Activated CD8-positive, alpha-beta memory T cell treated with anti-CD3 and anti-CD28 coated beads, Interleukin-2, amount 10 ng/mL, durations not matched to agents 7 days and 5 days (primary cell): ENCODE measurements at regions not wholly inside any gene's neighbourhood (a gene's known extent, or its start where the extent isn't known, plus 50 kb on each side); places are given as distances from the start of the nearest gene placed in this dataset.
A peak's percentile ranks its signal among the peaks of the same experiment; 100 is the strongest.

Experiments
- ATAC-seq: fragments of 150-1000 bp; cut with Tn5 transposase; one replicate; pipeline ENCODE4 v1.10.0; 2021; ENCODE audit warnings: moderate library complexity
- CTCF ChIA-PET: fragments of 350-600 bp; sonication (Branson Sonifier 250); formaldehyde crosslinking; loops from one replicate; lab custom pipeline; 2021; ENCODE audit warnings: antibody characterized with exemption; lab: Charles Lee
- DNase-seq: peaks from one replicate; pipeline ENCODE4 v3.0.0-alpha.2; 2020
- H3K27ac Mint-ChIP-seq: one replicate; pipeline ENCODE4 v1.8.0; 2021; ENCODE audit warnings: mild to moderate bottlenecking, mixed read lengths
- H3K27me3 Mint-ChIP-seq: one replicate; pipeline ENCODE4 v1.8.0; 2021; ENCODE audit warnings: mixed read lengths
- H3K36me3 Mint-ChIP-seq: one replicate; pipeline ENCODE4 v1.8.0; 2021; ENCODE audit warnings: mild to moderate bottlenecking, mixed read lengths
- H3K4me1 Mint-ChIP-seq: one replicate; pipeline ENCODE4 v1.8.0; 2021; ENCODE audit warnings: mixed read lengths
- H3K4me3 Mint-ChIP-seq: one replicate; pipeline ENCODE4 v1.8.0; 2021; ENCODE audit warnings: mild to moderate bottlenecking, moderate library complexity, mixed read lengths
- H3K9me3 Mint-ChIP-seq: one replicate; pipeline ENCODE4 v1.8.0; 2022; ENCODE audit warnings: low read depth, mixed read lengths

DNA sequence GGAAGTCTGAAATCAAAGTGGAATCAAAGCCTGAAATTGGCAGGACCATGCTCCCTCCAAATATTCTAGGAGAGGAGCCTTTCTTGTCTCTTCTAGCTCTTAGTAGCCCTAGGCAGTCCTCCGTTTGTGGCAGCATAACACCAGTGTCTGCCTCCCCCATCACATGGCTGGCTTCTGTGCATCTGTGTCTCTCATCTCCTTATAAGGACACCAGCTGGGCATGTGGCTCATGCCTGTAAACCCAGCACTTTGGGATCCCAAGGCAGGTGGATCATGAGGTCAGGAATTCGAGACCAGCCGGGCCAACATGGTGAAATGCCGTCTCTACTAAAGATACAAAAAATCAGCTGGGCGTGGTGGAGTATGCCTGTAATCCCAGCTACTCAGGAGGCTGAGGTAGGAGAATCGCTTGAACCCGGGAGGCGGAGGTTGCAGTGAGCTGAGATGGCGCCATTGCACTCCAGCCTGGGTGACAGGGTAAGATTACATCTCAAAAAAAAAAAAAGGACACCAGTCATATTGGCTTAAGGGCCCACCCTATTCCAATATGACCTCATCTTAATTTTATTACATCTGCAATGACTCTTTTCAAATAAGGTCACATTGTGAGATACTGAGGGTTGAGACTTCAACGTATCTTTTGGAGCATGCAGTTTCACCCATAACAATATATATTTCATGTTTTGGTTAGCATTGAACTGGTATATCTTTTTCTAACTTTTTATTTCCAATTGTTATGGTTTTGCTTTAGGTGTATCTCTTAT lies 148.0 kb upstream of the TPM1 start:
- H3K36me3 Mint-ChIP-seq: no peaks in the 10 kb centered on the region
- H3K27ac Mint-ChIP-seq: no peak overlapping the region
- H3K9me3 Mint-ChIP-seq: no peaks in the 10 kb centered on the region
- CTCF ChIA-PET: no interaction called here
- no peaks in the 10 kb centered on the region for H3K4me1 Mint-ChIP-seq
- peaks cover 21% of the 10 kb centered on the region for H3K27me3 Mint-ChIP-seq
- H3K4me3 Mint-ChIP-seq: no peak overlapping the region
- DNase-seq (peak; percentile 21), ATAC-seq (no peak)

DNA sequence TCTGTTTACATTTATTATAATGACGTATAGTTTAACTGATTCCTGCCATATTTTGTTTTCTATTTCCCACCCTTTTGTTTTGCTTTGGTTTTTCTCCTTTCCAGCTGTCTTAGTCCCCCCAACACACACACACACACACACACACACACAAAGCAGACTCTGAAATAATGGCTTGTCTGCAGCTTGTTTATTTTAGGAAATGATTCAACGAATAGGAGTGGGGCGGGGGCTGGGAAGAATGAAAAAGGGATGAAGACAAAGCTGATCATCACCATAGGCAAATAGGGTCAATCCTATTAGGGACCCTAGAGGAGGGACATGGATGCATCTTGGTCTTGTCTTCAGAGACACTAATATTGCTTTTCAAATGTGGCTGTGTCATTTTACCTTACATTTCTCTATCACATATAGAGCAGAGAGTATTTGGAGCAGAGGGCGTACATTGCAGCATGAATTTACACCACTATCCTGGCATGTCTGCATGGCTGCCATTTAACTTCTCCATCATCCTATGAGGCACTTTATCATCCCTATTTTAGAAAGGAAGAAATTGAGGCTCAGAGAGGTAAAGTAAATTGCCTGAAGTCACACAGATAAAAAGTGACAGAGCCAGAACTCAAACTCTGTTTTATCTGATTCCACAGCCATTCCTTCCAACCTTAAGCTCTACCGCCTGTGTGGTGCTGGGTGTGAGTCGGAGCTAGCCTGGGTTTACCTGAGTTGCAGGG lies 147.2 kb upstream of the TPM1 start:
- Mint-ChIP-seq H3K36me3 (no peaks in the 10 kb centered on the region), H3K4me3 (no peak overlapping the region), H3K27me3 (peaks cover 15% of the 10 kb centered on the region), H3K4me1 (no peaks in the 10 kb centered on the region), H3K9me3 (no peaks in the 10 kb centered on the region), H3K27ac (no peak overlapping the region)
- DNase-seq: peak; percentile 27
- CTCF ChIA-PET: no interaction called here
- no peak for ATAC-seq

DNA sequence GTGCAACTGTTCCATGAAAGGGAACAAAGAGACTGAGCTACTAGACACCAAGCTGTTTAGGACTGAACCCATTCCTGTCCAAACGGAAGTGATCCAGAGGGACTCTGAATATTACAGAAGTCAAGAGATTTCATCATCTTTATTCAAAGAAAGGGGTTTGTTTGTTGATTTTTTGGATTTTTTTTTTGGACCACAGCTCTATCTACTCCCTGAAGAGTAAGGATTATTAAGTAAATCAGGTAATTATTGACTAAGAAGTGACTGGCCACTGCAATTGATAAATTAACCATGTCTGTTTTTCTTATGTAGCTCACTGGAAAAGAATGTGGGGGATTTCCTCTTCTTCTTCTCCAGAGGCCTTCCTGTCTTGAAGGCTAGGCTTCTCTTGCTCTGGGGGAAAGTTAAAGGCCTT lies 146.6 kb upstream of the TPM1 start:
- CTCF ChIA-PET: no interaction called here
- no peaks in the 10 kb centered on the region for H3K9me3 Mint-ChIP-seq
- H3K4me1 Mint-ChIP-seq: no peaks in the 10 kb centered on the region
- H3K27ac Mint-ChIP-seq: no peak overlapping the region
- no peak for ATAC-seq
- peaks cover 15% of the 10 kb centered on the region for H3K27me3 Mint-ChIP-seq
- no peak overlapping the region for H3K4me3 Mint-ChIP-seq
- DNase-seq: no peak
- no peaks in the 10 kb centered on the region for H3K36me3 Mint-ChIP-seq

DNA sequence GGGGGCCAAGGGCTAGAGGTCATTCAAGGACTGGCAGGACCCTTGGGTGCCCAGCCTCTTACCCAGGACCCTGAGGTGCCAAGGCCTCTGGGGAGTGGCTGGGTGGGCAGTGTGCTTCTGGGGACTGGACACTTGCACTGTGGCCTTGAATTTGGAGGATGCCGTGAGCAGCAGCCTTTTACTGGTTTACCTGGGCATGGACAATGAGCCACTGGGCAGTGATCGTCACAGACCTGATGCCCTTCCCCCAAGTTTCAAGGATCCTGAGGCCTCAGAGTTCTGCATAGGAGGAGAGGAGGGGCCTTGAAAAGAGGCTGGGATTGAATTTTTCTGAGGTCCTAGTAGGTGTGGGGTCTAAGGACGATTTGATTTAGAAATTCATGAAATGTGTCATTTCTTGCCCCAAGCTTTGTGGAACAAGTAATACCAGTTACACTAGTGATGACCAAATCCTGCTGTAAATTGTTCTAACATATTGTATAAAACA lies 146.1 kb upstream of the TPM1 start:
- CTCF ChIA-PET: no interaction called here
- Mint-ChIP-seq H3K4me1 (no peaks in the 10 kb centered on the region), H3K27me3 (peaks cover 14% of the 10 kb centered on the region), H3K4me3 (no peak overlapping the region), H3K36me3 (no peaks in the 10 kb centered on the region), H3K9me3 (no peaks in the 10 kb centered on the region), H3K27ac (no peak overlapping the region)
- DNase-seq (peak; percentile 27), ATAC-seq (no peak)

DNA sequence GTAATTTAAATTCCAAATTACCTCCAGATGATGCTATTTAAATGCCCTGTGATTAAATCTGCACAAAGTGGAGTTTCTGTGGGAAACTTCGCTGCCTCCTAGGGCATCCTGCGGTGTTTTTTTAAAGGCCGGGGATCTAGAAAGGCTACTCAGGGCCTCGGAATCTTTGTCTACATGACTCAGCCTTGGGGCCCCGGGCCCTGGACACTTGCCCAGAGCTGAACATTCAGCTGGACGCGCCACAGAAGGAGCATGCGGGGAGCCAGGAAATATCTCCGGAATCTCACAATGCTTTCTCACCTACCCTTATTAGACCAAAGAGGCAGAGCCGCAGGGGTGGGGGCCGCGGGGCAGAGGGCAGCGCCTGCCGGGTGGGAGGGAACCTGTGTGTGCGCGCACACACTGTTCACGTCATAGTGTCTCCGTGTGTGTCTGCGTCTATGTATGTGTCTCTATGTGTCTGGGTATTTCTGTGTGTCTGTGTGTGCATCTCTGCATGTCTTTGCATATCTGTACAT lies 145.5 kb upstream of the TPM1 start:
- Mint-ChIP-seq H3K27ac (no peak overlapping the region), H3K36me3 (no peaks in the 10 kb centered on the region), H3K4me3 (no peak overlapping the region), H3K9me3 (no peaks in the 10 kb centered on the region), H3K4me1 (no peaks in the 10 kb centered on the region), H3K27me3 (peaks cover 11% of the 10 kb centered on the region)
- CTCF ChIA-PET: no interaction called here
- ATAC-seq (no peak), DNase-seq (peak; percentile 8)

DNA sequence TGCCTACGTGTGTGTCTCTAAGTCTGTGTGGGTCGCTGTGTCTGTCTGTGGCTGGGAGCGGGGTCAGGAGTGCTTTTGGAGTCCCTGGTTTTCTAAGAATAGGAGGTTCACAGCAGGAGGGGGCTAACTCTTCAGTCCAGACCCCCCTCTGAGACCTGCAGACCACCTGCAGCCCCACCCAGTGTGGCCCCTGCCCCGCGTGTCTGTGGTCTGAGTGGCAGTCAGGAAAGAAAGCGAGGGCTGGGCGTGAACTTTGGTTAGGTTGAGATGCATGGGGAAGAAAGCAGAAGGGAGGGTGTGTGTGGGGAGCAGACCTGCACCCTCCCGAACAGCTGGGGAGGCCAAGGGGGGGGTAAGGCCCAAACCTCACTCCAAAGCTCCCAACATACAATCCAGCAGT lies 144.9 kb upstream of the TPM1 start:
- Mint-ChIP-seq H3K36me3 (no peaks in the 10 kb centered on the region), H3K9me3 (no peaks in the 10 kb centered on the region), H3K27ac (no peak overlapping the region), H3K4me1 (no peaks in the 10 kb centered on the region), H3K4me3 (no peak overlapping the region), H3K27me3 (peaks cover 9% of the 10 kb centered on the region)
- ATAC-seq (no peak), DNase-seq (peak; percentile 23)
- CTCF ChIA-PET: no interaction called here

DNA sequence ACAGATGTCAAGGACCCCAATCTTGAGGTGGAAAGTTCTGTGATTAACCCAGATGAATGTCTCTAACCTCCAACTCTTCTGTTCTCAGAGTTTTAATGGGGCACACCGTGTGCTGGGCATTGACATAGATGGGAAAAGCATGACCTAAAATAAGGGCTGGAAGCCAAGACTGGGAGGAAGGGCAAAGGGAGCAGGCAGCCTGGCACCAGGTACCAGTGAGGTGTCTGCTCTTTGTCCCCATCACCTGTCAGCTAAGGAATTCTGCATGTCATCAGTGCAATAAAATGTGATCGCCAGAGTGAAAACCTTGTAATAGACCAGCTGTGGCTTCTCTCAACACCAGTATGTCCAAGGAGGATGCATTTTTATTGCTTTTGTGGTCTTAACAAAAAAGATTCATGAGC lies 143.5 kb upstream of the TPM1 start:
- CTCF ChIA-PET: no interaction called here
- H3K9me3 Mint-ChIP-seq: no peaks in the 10 kb centered on the region

DNA sequence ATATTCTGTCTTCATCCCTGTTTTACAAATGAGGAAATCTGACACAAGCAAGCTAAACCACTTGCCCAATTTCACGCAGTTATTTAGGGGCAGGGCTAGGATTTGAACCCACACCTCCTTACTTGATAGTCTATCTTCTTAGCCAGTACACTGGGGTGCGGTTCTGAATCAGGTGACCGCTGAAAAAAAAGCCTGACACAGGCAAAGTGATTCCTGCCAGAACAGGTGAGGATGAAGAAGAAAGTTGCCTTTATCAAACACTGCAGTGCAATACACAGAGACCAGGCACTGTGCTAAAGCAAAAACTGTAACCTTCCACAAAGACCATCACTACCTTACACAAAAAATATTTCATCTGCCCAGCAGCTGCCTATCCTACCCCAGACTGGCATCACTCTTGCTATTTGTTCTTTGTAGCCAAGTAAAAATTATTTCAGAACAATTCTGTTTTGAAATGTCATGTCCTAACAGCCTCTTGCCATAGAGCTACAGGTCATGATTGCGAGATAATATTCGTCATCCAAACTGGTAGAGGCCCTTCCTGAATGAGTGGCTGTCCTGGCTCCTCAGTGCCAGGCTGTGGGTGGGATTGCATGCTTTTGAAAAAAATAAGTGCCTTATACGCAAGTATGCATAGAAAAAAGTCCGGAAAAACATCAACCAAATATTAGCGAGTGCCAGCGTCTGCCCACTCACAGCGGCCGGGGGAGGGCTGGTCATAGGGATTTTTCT lies 142.3 kb upstream of the TPM1 start:
- Mint-ChIP-seq H3K27me3 (peaks cover 3% of the 10 kb centered on the region), H3K27ac (no peak overlapping the region), H3K9me3 (no peaks in the 10 kb centered on the region), H3K4me1 (no peaks in the 10 kb centered on the region), H3K36me3 (no peaks in the 10 kb centered on the region), H3K4me3 (no peak overlapping the region)
- DNase-seq (no peak), ATAC-seq (no peak)
- CTCF ChIA-PET: no interaction called here

More for the DNA sequence above, 143.5 kb upstream of the TPM1 start:
- Mint-ChIP-seq H3K36me3 (no peaks in the 10 kb centered on the region), H3K27me3 (peaks cover 3% of the 10 kb centered on the region), H3K27ac (no peak overlapping the region), H3K4me1 (no peaks in the 10 kb centered on the region), H3K4me3 (no peak overlapping the region)
- DNase-seq (no peak), ATAC-seq (no peak)

DNA sequence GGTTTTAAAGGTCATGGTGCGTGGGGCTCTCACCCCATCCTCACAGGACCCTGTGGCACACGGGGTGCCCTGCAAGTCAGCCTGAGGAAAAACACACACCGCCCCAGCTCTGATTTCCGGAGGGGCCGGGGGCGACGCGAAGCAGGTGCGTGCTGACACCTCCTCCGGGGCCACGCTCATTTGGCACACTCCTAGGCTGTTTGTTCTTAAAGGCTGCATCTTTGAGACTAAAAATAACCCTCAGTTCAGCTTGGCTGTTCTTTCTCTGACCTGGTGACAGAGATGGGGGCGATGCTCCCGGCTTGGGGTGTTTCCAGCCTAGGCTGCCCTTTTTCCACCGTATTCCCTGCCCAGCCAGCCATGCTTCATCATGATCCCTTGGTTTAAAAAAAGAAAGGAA lies 141.5 kb upstream of the TPM1 start:
- no peak for ATAC-seq

DNA sequence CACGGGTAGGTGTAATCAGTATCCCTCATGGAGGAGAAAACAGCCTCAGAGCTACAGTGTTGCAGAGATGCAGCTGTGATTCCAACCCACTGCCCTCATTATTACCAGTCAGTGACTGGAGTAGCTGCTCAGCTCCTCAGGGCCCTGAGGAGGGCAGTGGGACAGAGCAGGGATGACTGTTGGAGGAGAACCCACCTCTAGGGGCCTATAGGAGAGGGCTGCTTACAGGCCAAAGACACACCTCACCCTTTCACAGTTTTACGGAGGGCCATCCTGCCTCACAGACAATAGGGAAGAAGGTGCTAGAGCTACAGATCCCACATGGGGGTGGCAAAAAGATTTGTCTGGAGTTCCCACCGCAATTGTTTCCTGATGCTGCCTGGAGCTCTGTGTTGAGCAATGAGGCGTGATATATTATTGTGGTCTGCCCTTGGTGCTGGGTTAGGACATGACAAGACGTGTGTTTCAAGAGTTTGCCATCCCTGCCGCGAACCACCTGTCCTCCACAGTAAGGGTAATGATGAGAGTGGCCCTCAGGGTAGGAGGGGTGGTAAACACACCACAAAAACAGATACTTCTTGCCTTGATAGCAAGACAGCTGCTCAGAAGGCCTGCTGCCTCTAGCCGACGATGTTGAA lies 140.5 kb upstream of the TPM1 start:
- Mint-ChIP-seq H3K27me3 (peaks cover 3% of the 10 kb centered on the region), H3K27ac (no peak overlapping the region), H3K4me1 (no peaks in the 10 kb centered on the region), H3K4me3 (no peak overlapping the region), H3K9me3 (no peaks in the 10 kb centered on the region), H3K36me3 (no peaks in the 10 kb centered on the region)
- CTCF ChIA-PET: no interaction called here
- no peak for ATAC-seq
- no peak for DNase-seq

More for the DNA sequence above, 141.5 kb upstream of the TPM1 start:
- peaks cover 3% of the 10 kb centered on the region for H3K27me3 Mint-ChIP-seq
- CTCF ChIA-PET: no interaction called here
- H3K9me3 Mint-ChIP-seq: no peaks in the 10 kb centered on the region
- no peaks in the 10 kb centered on the region for H3K4me1 Mint-ChIP-seq
- no peaks in the 10 kb centered on the region for H3K36me3 Mint-ChIP-seq
- H3K4me3 Mint-ChIP-seq: no peak overlapping the region
- no peak for DNase-seq
- H3K27ac Mint-ChIP-seq: no peak overlapping the region

DNA sequence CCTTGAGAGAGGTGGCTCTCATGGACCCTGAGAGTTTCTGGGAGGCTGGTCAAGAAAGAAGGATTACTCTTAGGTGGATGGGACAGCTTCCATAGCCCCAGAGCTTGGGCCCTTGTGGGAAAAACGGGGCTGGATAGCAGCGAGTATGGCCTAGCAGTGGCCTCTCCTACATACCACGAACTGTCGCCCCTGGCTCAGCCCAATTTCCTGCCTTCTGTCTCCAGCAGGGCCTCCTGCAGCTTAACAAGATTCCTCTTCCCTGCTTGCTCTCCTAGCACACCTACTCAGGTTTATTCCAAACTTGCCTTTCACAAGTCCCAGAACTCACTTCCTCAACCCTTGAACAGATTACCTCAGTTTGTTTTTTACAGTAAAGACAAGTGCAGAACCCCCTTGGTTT lies 139.7 kb upstream of the TPM1 start:
- Mint-ChIP-seq H3K27me3 (peaks cover 3% of the 10 kb centered on the region), H3K27ac (no peak overlapping the region), H3K4me1 (no peaks in the 10 kb centered on the region), H3K4me3 (no peak overlapping the region), H3K9me3 (no peaks in the 10 kb centered on the region), H3K36me3 (no peaks in the 10 kb centered on the region)
- ATAC-seq (no peak), DNase-seq (no peak)
- CTCF ChIA-PET: no interaction called here

DNA sequence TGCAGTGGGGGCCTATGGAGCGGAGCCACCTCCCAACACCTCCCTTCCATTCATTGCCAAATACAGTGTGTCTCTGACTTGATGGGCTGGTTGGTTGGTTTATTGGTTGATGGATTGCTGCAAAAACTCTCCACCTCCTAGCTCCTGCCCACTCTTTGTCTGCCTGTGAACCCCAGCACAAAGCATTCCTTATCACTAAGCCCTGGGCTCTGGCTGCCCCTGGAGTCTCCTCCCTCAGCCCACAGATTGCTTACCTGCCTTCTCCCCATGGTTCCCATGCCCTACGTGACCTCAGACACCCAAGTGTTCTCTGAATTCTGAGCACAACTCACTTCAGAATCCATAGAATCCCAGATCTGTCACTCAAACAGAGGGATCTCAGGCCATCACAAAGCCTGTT lies 139.1 kb upstream of the TPM1 start:
- ATAC-seq: no peak
- no peaks in the 10 kb centered on the region for H3K9me3 Mint-ChIP-seq
- no peak for DNase-seq
- H3K27me3 Mint-ChIP-seq: no peaks in the 10 kb centered on the region
- no peaks in the 10 kb centered on the region for H3K4me1 Mint-ChIP-seq
- H3K36me3 Mint-ChIP-seq: no peaks in the 10 kb centered on the region
- CTCF ChIA-PET: no interaction called here
- H3K4me3 Mint-ChIP-seq: no peak overlapping the region
- no peak overlapping the region for H3K27ac Mint-ChIP-seq
